ENCODE measurements at regions not wholly inside any gene's neighbourhood (a gene's known extent, or its start where the extent isn't known, plus 50 kb on each side); places are given as distances from the start of the nearest gene placed in this dataset.
"Not testable (repeated sequence)": the region's sequence is repeated elsewhere in the genome, so short reads cannot be mapped to it uniquely, and the experiment has no call there.

GRCh38 chr7:49706106-49706505 is 67.3 kb upstream of the VWC2 start:
- no peaks in the 10 kb centered on the region for H3K36me3 Mint-ChIP-seq (ENCODE audit: low read depth)
- H3K27me3 ChIP-seq (ENCODE audit: control insufficient read depth, insufficient read depth, low read length, poor library complexity, severe bottlenecking) = no peaks in the 10 kb centered on the region
- no peak for DNase-seq
- WGBS, 2 experiments (ENCODE audit: insufficient coverage in 1 of 2, insufficient read length in 1 of 2) = 88 to 97% methylated on average over 3 to 5 of the region's 5 CpGs
- no peak overlapping the region for H3K4me3 ChIP-seq (ENCODE audit: low read length)
- H3K36me3 ChIP-seq (ENCODE audit: control insufficient read depth, insufficient read depth, low read length) = no peaks in the 10 kb centered on the region
- H3K4me3 Mint-ChIP-seq = no peak overlapping the region
- H3K27me3 Mint-ChIP-seq (ENCODE audit: insufficient read depth) = peaks cover 2% of the 10 kb centered on the region
- H3K27ac Mint-ChIP-seq = no peak overlapping the region
- H3K4me1 ChIP-seq (ENCODE audit: control insufficient read depth, insufficient read depth, low read length) = no peaks in the 10 kb centered on the region
- peaks cover 9% of the 10 kb centered on the region for H3K4me1 Mint-ChIP-seq
- TF ChIP-seq CTCF (conservative IDR thresholded peaks at IDR 0.05) = no peak
- H3K9ac ChIP-seq (ENCODE audit: extremely low read depth, low read length, poor library complexity, severe bottlenecking) = no peak overlapping the region
- no peak overlapping the region for H3K27ac ChIP-seq (ENCODE audit: low read depth, low read length)
- no peaks in the 10 kb centered on the region for H3K9me3 ChIP-seq (ENCODE audit: control insufficient read depth, low read length)
- H3K9me3 Mint-ChIP-seq = peaks cover 3% of the 10 kb centered on the region

DNA sequence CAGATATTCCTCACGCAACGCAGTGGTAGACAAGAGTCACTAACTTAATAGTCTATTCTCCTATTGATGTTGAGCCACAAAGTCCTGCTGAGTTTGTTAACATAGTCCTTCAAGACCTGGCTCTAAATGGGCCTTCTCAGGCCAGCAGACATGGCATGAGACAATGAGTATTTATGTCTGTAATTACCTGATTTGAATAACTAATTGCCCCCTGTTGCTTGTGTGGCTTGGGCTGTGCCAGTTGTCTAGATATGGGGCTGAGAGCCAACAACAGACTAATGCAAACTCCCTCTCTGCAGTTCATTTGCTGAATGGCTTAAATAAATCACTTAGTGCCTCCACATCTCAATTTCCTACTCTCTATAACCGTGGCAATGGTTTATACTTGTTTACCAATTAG is 65.5 kb upstream of the VWC2 start:
- no peaks in the 10 kb centered on the region for H3K36me3 Mint-ChIP-seq (ENCODE audit: low read depth)
- H3K4me3 Mint-ChIP-seq = no peak overlapping the region
- peaks cover 3% of the 10 kb centered on the region for H3K9me3 Mint-ChIP-seq
- H3K27me3 Mint-ChIP-seq (ENCODE audit: insufficient read depth) = peaks cover 2% of the 10 kb centered on the region
- no peaks in the 10 kb centered on the region for H3K9me3 ChIP-seq (ENCODE audit: control insufficient read depth, low read length)
- H3K27me3 ChIP-seq (ENCODE audit: control insufficient read depth, insufficient read depth, low read length, poor library complexity, severe bottlenecking) = no peaks in the 10 kb centered on the region
- 70 to 84% methylated on average over 2 to 3 of the region's 3 CpGs for WGBS, 2 experiments (ENCODE audit: insufficient coverage in 1 of 2, insufficient read length in 1 of 2)
- no peaks in the 10 kb centered on the region for H3K4me1 ChIP-seq (ENCODE audit: control insufficient read depth, insufficient read depth, low read length)
- no peak overlapping the region for H3K27ac Mint-ChIP-seq
- no peak overlapping the region for H3K4me3 ChIP-seq (ENCODE audit: low read length)
- no peak for DNase-seq
- H3K27ac ChIP-seq (ENCODE audit: low read depth, low read length) = no peak overlapping the region
- H3K36me3 ChIP-seq (ENCODE audit: control insufficient read depth, insufficient read depth, low read length) = no peaks in the 10 kb centered on the region
- H3K4me1 Mint-ChIP-seq = peaks cover 9% of the 10 kb centered on the region
- TF ChIP-seq CTCF (conservative IDR thresholded peaks at IDR 0.05) = no peak
- no peak overlapping the region for H3K9ac ChIP-seq (ENCODE audit: extremely low read depth, low read length, poor library complexity, severe bottlenecking)

- no peak for DNase-seq
- Histone ChIP-seq H3K4me1 (ENCODE audit: control insufficient read depth, insufficient read depth, low read length) (no peaks in the 10 kb centered on the region), H3K27me3 (ENCODE audit: control insufficient read depth, insufficient read depth, low read length, poor library complexity, severe bottlenecking) (no peaks in the 10 kb centered on the region), H3K36me3 (ENCODE audit: control insufficient read depth, insufficient read depth, low read length) (no peaks in the 10 kb centered on the region), H3K9ac (ENCODE audit: extremely low read depth, low read length, poor library complexity, severe bottlenecking) (no peak overlapping the region), H3K9me3 (ENCODE audit: control insufficient read depth, low read length) (no peaks in the 10 kb centered on the region), H3K4me3 (ENCODE audit: low read length) (no peak overlapping the region), H3K27ac (ENCODE audit: low read depth, low read length) (no peak overlapping the region)
- peaks cover 2% of the 10 kb centered on the region for H3K27me3 Mint-ChIP-seq (ENCODE audit: insufficient read depth)
- TF ChIP-seq CTCF (conservative IDR thresholded peaks at IDR 0.05) = no peak
- no peaks in the 10 kb centered on the region for H3K36me3 Mint-ChIP-seq (ENCODE audit: low read depth)
- no peak overlapping the region for H3K4me3 Mint-ChIP-seq
- H3K27ac Mint-ChIP-seq = no peak overlapping the region
- H3K4me1 Mint-ChIP-seq = peaks cover 8% of the 10 kb centered on the region
- peaks cover 3% of the 10 kb centered on the region for H3K9me3 Mint-ChIP-seq
- WGBS, 2 experiments (ENCODE audit: insufficient coverage in 1 of 2, insufficient read length in 1 of 2) = 94 to 95% methylated on average over 5 of the region's 5 CpGs
These were observed 64.8 kb upstream of the VWC2 start for GRCh38 chr7:49708590-49708989.

DNA sequence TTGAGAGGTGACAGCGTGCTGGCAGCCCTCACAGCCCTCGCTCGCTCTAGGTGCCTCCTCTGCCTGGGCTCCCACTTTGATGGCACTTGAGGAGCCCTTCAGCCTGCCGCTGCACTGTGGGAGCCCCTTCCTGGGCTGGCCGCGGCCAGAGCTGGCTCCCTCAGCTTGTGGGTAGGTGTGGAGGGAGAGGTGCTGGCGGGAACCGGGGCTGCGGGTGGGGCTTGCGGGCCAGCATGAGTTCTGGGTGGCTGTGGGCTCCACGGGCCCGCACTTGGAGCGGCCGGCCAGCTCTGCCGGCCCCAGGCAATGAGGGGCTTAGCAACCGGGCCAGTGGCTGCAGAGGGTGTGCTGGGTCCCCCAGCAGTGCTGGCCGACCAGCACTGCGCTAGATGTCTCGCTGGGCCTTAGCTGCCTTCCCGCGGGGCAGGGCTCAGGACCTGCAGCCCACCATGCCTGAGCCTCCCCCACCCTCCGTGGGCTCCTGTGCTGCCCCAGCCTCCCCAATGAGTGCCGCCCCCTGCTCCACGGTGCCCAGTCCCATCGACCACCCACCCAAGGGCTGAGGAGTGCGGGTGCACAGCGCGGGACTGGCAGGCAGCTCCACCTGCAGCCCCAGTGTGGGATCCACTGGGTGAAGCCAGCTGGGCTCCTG is 62.2 kb upstream of the VWC2 start:
- 95 to 97% methylated on average over 4 to 28 of the region's 28 CpGs for WGBS, 2 experiments (ENCODE audit: insufficient coverage in 1 of 2, insufficient read length in 1 of 2)
- H3K36me3 Mint-ChIP-seq (ENCODE audit: low read depth); H3K27ac Mint-ChIP-seq; H3K9me3 ChIP-seq (ENCODE audit: control insufficient read depth, low read length); H3K9ac ChIP-seq (ENCODE audit: extremely low read depth, low read length, poor library complexity, severe bottlenecking); H3K4me3 ChIP-seq (ENCODE audit: low read length); H3K27ac ChIP-seq (ENCODE audit: low read depth, low read length); H3K27me3 ChIP-seq (ENCODE audit: control insufficient read depth, insufficient read depth, low read length, poor library complexity, severe bottlenecking); DNase-seq; H3K4me1 Mint-ChIP-seq; H3K9me3 Mint-ChIP-seq; H3K36me3 ChIP-seq (ENCODE audit: control insufficient read depth, insufficient read depth, low read length); H3K4me1 ChIP-seq (ENCODE audit: control insufficient read depth, insufficient read depth, low read length); H3K27me3 Mint-ChIP-seq (ENCODE audit: insufficient read depth); H3K4me3 Mint-ChIP-seq: not testable (repeated sequence)
